ENCODE measurements at regions not wholly inside any gene's neighbourhood (a gene's known extent, or its start where the extent isn't known, plus 50 kb on each side); places are given as distances from the start of the nearest gene placed in this dataset.
"Not testable (repeated sequence)": the region's sequence is repeated elsewhere in the genome, so short reads cannot be mapped to it uniquely, and the experiment has no call there.

DNA sequence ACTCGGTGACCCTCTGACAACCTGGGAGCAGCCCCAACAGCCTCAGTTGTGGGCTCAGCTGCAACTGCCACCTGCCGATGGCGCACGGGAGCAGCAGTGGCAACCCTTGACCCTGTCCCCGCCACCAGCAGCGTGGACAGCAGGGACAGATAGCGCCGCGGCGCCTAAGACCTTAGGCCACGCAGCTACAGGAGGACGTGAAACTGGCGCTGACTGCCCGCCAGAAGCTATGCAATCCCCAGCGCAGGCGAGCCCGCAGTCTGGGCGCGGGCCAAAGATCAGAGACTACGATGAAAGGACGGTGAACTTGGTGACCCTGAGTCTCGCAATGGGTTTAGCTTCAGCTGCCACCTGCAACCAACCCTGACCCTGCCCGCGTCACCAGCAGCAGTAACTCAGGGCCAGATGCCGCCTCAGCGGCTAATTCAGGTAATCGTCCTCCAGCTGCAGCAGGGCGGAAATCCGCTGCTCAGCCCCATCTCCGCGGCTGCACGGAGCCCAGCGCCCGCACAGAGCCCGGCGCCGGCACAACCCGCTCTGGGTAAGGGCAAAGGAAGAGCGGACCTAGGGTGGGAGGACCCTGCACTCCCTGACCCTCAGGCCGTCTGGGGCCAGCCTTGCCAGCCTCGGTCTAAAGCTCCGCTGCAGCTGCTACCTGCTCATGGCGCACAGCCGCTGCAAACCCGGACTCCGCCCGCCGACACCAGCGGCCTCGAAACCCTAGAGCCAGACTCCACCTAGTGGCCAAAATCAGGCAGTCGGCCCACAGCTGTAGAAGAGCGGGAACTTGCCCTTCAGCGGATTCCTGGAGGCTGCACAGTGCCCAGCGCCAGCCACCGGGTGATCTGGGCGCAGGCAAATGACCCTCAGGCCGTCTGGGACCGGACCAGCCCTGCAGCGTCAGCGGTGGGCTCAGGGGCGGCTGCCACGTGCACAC, 85.1 kb downstream of the POTEC start:
- TF ChIP-seq CHD2 (IDR thresholded peaks at IDR 0.05; ENCODE audit: low read depth, low read length); YY1 (IDR thresholded peaks at IDR 0.05; ENCODE audit: insufficient read depth, insufficient replicate concordance, low read depth, low read length); ZNF3 (CRISPR knock-in tag; IDR thresholded peaks at IDR 0.05); POLR2AphosphoS5 (IDR thresholded peaks at IDR 0.05; ENCODE audit: low read depth, low read length); ERF (CRISPR knock-in tag; IDR thresholded peaks at IDR 0.05); JUND (CRISPR knock-in tag; IDR thresholded peaks at IDR 0.05); ZNF260 (CRISPR knock-in tag; IDR thresholded peaks at IDR 0.05; ENCODE audit: borderline replicate concordance, low read depth); ESRRA (CRISPR knock-in tag; IDR thresholded peaks at IDR 0.05; ENCODE audit: low read depth): not testable (repeated sequence)
- TF ChIP-seq, protein P1, sequence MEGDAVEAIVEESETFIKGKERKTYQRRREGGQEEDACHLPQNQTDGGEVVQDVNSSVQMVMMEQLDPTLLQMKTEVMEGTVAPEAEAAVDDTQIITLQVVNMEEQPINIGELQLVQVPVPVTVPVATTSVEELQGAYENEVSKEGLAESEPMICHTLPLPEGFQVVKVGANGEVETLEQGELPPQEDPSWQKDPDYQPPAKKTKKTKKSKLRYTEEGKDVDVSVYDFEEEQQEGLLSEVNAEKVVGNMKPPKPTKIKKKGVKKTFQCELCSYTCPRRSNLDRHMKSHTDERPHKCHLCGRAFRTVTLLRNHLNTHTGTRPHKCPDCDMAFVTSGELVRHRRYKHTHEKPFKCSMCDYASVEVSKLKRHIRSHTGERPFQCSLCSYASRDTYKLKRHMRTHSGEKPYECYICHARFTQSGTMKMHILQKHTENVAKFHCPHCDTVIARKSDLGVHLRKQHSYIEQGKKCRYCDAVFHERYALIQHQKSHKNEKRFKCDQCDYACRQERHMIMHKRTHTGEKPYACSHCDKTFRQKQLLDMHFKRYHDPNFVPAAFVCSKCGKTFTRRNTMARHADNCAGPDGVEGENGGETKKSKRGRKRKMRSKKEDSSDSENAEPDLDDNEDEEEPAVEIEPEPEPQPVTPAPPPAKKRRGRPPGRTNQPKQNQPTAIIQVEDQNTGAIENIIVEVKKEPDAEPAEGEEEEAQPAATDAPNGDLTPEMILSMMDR (CRISPR knock-in tag; IDR thresholded peaks at IDR 0.05), result peak; percentile 64
- TF ChIP-seq, protein P2, sequence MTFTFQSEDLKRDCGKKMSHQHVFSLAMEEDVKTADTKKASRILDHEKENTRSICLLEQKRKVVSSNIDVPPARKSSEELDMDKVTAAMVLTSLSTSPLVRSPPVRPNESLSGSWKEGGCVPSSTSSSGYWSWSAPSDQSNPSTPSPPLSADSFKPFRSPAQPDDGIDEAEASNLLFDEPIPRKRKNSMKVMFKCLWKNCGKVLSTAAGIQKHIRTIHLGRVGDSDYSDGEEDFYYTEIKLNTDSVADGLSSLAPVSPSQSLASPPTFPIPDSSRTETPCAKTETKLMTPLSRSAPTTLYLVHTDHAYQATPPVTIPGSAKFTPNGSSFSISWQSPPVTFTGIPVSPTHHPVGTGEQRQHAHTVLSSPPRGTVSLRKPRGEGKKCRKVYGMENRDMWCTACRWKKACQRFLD (CRISPR knock-in tag; IDR thresholded peaks at IDR 0.05; ENCODE audit: borderline replicate concordance), result not testable (repeated sequence)
- TF ChIP-seq, protein P3, sequence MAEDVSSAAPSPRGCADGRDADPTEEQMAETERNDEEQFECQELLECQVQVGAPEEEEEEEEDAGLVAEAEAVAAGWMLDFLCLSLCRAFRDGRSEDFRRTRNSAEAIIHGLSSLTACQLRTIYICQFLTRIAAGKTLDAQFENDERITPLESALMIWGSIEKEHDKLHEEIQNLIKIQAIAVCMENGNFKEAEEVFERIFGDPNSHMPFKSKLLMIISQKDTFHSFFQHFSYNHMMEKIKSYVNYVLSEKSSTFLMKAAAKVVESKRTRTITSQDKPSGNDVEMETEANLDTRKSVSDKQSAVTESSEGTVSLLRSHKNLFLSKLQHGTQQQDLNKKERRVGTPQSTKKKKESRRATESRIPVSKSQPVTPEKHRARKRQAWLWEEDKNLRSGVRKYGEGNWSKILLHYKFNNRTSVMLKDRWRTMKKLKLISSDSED (CRISPR knock-in tag; IDR thresholded peaks at IDR 0.05), result not testable (repeated sequence)
- TF ChIP-seq, protein P4, sequence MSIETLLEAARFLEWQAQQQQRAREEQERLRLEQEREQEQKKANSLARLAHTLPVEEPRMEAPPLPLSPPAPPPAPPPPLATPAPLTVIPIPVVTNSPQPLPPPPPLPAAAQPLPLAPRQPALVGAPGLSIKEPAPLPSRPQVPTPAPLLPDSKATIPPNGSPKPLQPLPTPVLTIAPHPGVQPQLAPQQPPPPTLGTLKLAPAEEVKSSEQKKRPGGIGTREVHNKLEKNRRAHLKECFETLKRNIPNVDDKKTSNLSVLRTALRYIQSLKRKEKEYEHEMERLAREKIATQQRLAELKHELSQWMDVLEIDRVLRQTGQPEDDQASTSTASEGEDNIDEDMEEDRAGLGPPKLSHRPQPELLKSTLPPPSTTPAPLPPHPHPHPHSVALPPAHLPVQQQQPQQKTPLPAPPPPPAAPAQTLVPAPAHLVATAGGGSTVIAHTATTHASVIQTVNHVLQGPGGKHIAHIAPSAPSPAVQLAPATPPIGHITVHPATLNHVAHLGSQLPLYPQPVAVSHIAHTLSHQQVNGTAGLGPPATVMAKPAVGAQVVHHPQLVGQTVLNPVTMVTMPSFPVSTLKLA (IDR thresholded peaks at IDR 0.05), result not testable (repeated sequence)
- TF ChIP-seq, protein P5, sequence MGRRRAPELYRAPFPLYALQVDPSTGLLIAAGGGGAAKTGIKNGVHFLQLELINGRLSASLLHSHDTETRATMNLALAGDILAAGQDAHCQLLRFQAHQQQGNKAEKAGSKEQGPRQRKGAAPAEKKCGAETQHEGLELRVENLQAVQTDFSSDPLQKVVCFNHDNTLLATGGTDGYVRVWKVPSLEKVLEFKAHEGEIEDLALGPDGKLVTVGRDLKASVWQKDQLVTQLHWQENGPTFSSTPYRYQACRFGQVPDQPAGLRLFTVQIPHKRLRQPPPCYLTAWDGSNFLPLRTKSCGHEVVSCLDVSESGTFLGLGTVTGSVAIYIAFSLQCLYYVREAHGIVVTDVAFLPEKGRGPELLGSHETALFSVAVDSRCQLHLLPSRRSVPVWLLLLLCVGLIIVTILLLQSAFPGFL (CRISPR knock-in tag; IDR thresholded peaks at IDR 0.05), result not testable (repeated sequence)
